ENCODE measurements at regions not wholly inside any gene's neighbourhood (a gene's known extent, or its start where the extent isn't known, plus 50 kb on each side); places are given as distances from the start of the nearest gene placed in this dataset.

- TF ChIP-seq CTCF (IDR thresholded peaks at IDR 0.05) (no peak), EZH2 (IDR thresholded peaks at IDR 0.05; ENCODE audit: borderline replicate concordance, insufficient read depth, low read depth, low read length, poor library complexity, severe bottlenecking) (no peak)
Measured at GRCh38 chr10:120336306-120336910, 120.6 kb upstream of the PLPP4 start.
